ENCODE measurements at regions not wholly inside any gene's neighbourhood (a gene's known extent, or its start where the extent isn't known, plus 50 kb on each side); places are given as distances from the start of the nearest gene placed in this dataset.
A peak's percentile ranks its signal among the peaks of the same experiment; 100 is the strongest.

DNA sequence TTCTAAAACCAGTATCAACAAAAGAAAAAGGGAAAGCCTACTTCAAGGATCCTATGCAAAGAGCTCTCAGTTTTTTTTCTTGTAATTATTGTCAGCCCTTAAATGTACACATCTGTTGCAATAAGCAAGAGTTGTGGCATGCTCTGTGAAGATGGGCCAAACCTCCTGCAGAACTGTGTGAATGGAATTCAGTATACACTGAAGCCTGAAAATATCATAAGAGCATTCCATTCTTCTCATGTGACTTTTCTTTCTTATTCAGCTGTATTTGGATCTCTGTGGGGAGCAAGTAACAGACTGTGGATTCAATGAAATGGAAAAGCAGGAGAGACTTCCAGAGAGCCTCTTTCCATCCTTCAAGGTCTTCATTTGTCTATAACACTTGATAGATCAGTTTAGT lies 130.7 kb downstream of the SAMD9 start:
- ATAC-seq (no peak), DNase-seq (ENCODE audit: low spot score) (no peak)
- peak overlapping the region in 1 of 2 donors; percentile 37 for H3K27ac Mint-ChIP-seq
- peaks cover 6 to 16% of the 10 kb centered on the region in 2 donors for H3K4me1 Mint-ChIP-seq (ENCODE audit: low read depth in 2 of 2)
- H3K27me3 Mint-ChIP-seq: peaks cover 10 to 13% of the 10 kb centered on the region in 2 donors
- H3K9me3 Mint-ChIP-seq: no peaks in the 10 kb centered on the region
- no peak overlapping the region for H3K4me3 Mint-ChIP-seq
- H3K36me3 Mint-ChIP-seq: peaks cover 6% of the 10 kb centered on the region

DNA sequence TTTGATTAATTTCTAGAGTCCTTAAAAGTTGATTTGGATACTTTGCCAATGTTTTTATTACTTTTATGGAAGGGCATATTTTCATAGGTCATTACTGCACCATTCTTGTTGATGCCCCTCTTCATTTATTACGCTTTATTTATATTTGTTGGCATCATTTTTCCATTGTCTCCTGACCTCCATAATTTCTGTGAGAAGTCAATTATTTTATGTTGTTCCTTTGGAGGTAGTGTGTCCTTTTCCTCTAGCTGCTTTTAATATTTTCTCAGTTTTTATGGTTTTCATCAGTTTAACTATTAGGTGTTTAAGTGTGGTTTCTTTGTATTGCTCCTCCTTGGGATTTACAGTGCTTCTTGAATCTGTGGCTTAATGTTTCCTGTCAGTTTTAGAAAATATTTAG lies 134.9 kb downstream of the SAMD9 start:
- H3K9me3 Mint-ChIP-seq: peaks cover 11% of the 10 kb centered on the region
- H3K4me1 Mint-ChIP-seq (ENCODE audit: low read depth in 2 of 2): peaks cover 0 to 5% of the 10 kb centered on the region in 2 donors
- peaks cover 6 to 10% of the 10 kb centered on the region in 2 donors for H3K27me3 Mint-ChIP-seq
- H3K27ac Mint-ChIP-seq: no peak overlapping the region
- no peak overlapping the region for H3K4me3 Mint-ChIP-seq
- ATAC-seq: no peak
- no peak for DNase-seq (ENCODE audit: low spot score)
- H3K36me3 Mint-ChIP-seq: peaks cover 23% of the 10 kb centered on the region

DNA sequence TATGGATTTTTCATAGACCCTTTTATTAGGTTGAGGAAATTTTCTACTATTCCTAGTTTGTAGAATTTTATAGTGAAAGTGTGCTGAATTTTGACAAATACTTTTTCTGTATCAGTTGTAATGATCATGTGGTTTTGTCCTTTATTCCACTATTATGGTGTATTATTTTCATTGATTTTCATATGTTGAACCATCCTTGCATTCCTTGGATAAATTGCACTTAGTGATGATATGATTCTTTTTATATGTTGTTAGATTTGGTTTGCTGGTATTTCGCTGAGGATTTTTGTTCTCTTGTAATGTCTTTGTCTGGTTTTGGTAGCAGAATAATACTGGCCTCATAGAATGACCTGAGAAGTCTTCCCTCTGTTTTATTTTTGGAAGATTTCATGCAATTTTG lies 140.6 kb upstream of the CDK6 start:
- H3K27ac Mint-ChIP-seq: no peak overlapping the region
- ATAC-seq (no peak), DNase-seq (ENCODE audit: low spot score) (no peak)
- H3K4me1 Mint-ChIP-seq (ENCODE audit: low read depth in 2 of 2): peaks cover 17 to 21% of the 10 kb centered on the region in 2 donors
- peaks cover 31% of the 10 kb centered on the region for H3K9me3 Mint-ChIP-seq
- H3K4me3 Mint-ChIP-seq: no peak overlapping the region
- peaks cover 46% of the 10 kb centered on the region for H3K36me3 Mint-ChIP-seq
- H3K27me3 Mint-ChIP-seq: peaks cover 0 to 5% of the 10 kb centered on the region in 2 donors

DNA sequence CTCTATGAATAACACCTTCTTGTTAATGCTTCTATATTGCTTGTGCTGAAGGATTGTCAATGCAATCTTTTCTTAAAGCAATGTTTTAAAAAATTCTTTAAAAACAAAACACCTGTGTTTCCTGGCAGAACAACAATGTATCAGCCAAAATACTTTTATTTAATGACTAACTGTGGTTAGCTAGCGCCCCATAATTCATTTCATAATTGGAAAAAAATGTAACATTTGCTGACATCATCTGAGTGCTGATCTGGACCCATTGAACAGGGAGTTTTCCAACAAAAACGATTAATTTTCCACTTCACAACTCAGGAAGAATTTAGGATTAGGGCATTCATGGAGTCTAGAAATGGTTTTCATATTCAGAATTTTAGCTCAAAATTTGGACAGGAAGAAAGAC lies 137.6 kb upstream of the CDK6 start:
- Mint-ChIP-seq H3K9me3 (peaks cover 25% of the 10 kb centered on the region), H3K4me1 (ENCODE audit: low read depth in 2 of 2) (peaks cover 17 to 24% of the 10 kb centered on the region in 2 donors), H3K36me3 (peaks cover 37% of the 10 kb centered on the region), H3K4me3 (no peak overlapping the region), H3K27ac (peak overlapping the region in 1 of 2 donors; percentile 10), H3K27me3 (peaks cover 0 to 9% of the 10 kb centered on the region in 2 donors)
- ATAC-seq (no peak), DNase-seq (ENCODE audit: low spot score) (no peak)

DNA sequence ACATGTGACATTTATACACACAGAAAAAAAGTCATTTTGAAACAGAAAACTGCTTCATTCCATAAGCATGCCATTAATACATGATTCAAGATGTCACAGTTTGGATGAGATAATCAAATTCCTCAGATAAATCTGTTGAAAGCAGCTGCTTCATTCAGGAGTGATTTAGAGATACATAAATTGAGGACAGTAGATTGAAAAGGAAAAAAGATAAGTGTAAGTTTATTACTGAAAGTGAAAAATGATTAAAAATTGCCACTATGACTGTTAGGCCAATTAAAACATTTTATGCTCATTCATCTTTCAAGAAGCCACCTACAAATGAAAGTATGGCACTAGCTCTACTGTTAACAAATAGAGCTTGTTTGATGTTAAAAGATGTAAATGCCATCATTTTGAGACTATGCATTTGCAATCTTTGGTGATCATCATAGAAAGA lies 136.9 kb upstream of the CDK6 start:
- peaks cover 17 to 25% of the 10 kb centered on the region in 2 donors for H3K4me1 Mint-ChIP-seq (ENCODE audit: low read depth in 2 of 2)

DNA sequence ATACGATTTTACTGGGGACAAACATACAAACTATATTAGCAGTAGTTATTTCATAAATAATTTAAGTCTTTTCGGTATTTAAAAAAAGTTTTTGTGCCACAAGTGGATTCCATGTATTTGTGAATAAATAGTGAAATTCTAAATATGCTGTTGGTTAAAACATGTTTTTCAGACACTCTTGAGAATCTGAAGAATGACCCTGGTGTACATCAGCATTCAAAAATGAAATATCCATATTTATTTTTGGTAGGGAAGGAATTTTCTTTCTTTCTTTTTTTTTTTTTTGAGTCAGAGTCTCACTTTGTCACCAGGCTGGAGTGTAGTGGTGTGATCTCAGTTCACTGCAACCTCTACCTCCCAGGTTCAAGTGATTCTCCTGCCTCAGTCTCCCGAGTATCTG lies 136.1 kb upstream of the CDK6 start:
- Mint-ChIP-seq H3K4me3 (no peak overlapping the region), H3K27ac (no peak overlapping the region), H3K27me3 (peaks cover 0 to 9% of the 10 kb centered on the region in 2 donors), H3K4me1 (ENCODE audit: low read depth in 2 of 2) (peaks cover 17 to 25% of the 10 kb centered on the region in 2 donors), H3K9me3 (peaks cover 15% of the 10 kb centered on the region), H3K36me3 (peaks cover 24% of the 10 kb centered on the region)
- DNase-seq (ENCODE audit: low spot score) (no peak), ATAC-seq (no peak)

More for the DNA sequence above, 136.9 kb upstream of the CDK6 start:
- H3K27ac Mint-ChIP-seq: peak overlapping the region in 1 of 2 donors; percentile 10
- H3K36me3 Mint-ChIP-seq: peaks cover 32% of the 10 kb centered on the region
- peaks cover 0 to 9% of the 10 kb centered on the region in 2 donors for H3K27me3 Mint-ChIP-seq
- peaks cover 20% of the 10 kb centered on the region for H3K9me3 Mint-ChIP-seq
- no peak for ATAC-seq
- H3K4me3 Mint-ChIP-seq: no peak overlapping the region
- DNase-seq (ENCODE audit: low spot score): no peak

DNA sequence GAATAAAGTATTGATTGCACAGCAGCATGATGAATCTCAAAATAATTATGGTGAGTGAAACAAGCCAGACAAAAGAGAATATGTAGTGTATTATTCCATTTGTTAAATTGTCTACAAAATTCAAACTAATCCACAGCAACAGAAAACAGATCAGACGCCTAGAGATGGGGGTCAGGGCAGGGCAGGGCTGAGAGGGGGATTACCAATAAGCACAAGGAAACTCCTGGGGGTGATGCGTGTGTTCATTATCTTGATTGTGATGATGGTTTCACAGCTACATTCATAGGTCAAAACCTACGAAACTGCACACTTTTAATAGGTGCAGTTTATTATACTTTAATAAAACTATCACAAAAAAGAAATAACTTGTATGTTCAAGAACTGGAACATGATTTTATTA lies 132.7 kb upstream of the CDK6 start:
- Mint-ChIP-seq H3K27me3 (peaks cover 0 to 4% of the 10 kb centered on the region in 2 donors), H3K9me3 (no peaks in the 10 kb centered on the region), H3K4me3 (no peak overlapping the region), H3K36me3 (no peaks in the 10 kb centered on the region), H3K4me1 (ENCODE audit: low read depth in 2 of 2) (peaks cover 0 to 7% of the 10 kb centered on the region in 2 donors), H3K27ac (no peak overlapping the region)
- ATAC-seq (no peak), DNase-seq (ENCODE audit: low spot score) (no peak)

DNA sequence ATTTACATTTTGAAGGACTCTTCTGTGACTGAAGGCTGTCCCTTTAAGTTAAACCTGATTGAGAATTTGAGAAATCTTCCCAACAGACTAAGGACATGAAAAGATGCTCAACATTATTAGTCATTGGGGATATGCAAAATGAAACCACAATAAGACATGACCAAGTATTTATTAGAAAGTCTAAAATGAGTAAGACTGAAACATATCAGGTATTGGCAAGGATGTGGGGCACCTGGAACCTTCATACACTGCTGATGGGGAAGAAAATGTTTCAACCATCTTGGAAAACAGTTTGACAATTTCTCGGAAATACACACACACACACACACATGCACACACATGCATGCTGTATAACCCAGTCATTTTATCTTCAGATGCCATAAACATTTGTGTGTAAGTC lies 132.1 kb upstream of the CDK6 start:
- H3K27me3 Mint-ChIP-seq: peaks cover 0 to 4% of the 10 kb centered on the region in 2 donors
- no peaks in the 10 kb centered on the region for H3K36me3 Mint-ChIP-seq
- H3K27ac Mint-ChIP-seq: no peak overlapping the region
- H3K9me3 Mint-ChIP-seq: no peaks in the 10 kb centered on the region
- ATAC-seq (no peak), DNase-seq (ENCODE audit: low spot score) (no peak)
- peaks cover 0 to 7% of the 10 kb centered on the region in 2 donors for H3K4me1 Mint-ChIP-seq (ENCODE audit: low read depth in 2 of 2)
- H3K4me3 Mint-ChIP-seq: no peak overlapping the region

DNA sequence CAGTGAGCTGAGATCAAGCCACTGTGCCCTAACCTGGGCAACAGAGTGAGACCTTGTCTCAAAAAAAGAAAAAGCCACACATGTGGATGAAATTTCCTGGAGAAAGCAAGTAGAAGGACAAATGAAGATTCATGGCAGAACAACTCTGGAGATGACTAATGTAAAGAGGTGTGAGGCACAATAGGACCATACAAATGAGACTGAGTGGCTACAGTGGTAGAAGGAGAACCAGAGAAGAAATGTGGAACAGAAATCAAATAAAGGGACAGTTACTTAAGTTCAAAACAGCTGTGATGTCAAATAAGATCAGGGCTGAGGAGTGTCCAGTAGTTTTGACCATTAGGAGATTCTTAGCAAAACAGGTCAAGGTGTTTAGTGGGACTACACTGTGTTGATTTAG lies 130.9 kb upstream of the CDK6 start:
- ATAC-seq: no peak
- Mint-ChIP-seq H3K4me1 (ENCODE audit: low read depth in 2 of 2) (peaks cover 0 to 6% of the 10 kb centered on the region in 2 donors), H3K9me3 (peaks cover 3% of the 10 kb centered on the region), H3K27me3 (peaks cover 0 to 4% of the 10 kb centered on the region in 2 donors), H3K27ac (no peak overlapping the region), H3K4me3 (no peak overlapping the region), H3K36me3 (no peaks in the 10 kb centered on the region)
- no peak for DNase-seq (ENCODE audit: low spot score)

DNA sequence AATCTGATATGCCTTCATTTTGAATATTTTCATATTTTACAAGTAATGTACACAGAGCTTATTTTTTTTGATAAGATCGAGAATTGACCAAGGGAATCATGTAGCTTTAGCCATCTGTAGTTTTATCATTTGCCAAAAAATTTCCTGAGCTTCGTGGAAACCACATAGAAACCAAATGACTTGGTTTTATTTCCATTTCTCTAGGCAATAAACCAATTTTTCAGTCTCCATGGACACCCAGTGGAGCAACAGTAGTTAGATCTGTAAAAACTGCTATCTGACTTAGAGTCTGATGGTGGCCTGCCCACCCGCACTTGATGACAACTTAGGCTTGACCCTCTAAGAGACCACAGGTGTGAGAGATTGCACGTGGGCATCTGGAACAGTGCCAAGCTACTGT lies 127.8 kb upstream of the CDK6 start:
- ATAC-seq (no peak), DNase-seq (ENCODE audit: low spot score) (no peak)
- peaks cover 0 to 3% of the 10 kb centered on the region in 2 donors for H3K27me3 Mint-ChIP-seq
- peaks cover 5% of the 10 kb centered on the region for H3K9me3 Mint-ChIP-seq
- H3K36me3 Mint-ChIP-seq: peaks cover 6% of the 10 kb centered on the region
- H3K27ac Mint-ChIP-seq: no peak overlapping the region
- H3K4me3 Mint-ChIP-seq: no peak overlapping the region
- peaks cover 0 to 22% of the 10 kb centered on the region in 2 donors for H3K4me1 Mint-ChIP-seq (ENCODE audit: low read depth in 2 of 2)

DNA sequence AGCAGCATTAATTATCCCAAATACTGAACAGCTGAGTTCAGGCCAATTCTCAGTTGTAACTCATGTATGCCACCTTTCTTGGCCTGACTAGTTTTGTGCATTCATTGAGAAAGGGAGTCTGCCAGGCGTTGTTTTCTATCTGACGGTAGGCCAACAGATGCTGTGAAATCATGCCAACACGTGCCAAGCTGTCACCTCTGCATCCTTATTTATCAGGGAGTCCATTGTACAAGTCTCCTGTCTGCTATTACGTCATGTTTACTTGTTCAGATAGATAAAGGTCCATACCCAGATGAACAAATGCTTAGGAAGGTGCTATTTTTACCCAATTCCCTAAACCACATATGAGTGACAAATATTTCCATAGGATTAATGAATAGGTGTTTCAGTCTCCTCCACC lies 127.2 kb upstream of the CDK6 start:
- Mint-ChIP-seq H3K27me3 (peaks cover 0 to 3% of the 10 kb centered on the region in 2 donors), H3K36me3 (peaks cover 12% of the 10 kb centered on the region), H3K4me3 (no peak overlapping the region), H3K27ac (no peak overlapping the region), H3K9me3 (peaks cover 5% of the 10 kb centered on the region), H3K4me1 (ENCODE audit: low read depth in 2 of 2) (peaks cover 0 to 20% of the 10 kb centered on the region in 2 donors)
- DNase-seq (ENCODE audit: low spot score) (no peak), ATAC-seq (no peak)

DNA sequence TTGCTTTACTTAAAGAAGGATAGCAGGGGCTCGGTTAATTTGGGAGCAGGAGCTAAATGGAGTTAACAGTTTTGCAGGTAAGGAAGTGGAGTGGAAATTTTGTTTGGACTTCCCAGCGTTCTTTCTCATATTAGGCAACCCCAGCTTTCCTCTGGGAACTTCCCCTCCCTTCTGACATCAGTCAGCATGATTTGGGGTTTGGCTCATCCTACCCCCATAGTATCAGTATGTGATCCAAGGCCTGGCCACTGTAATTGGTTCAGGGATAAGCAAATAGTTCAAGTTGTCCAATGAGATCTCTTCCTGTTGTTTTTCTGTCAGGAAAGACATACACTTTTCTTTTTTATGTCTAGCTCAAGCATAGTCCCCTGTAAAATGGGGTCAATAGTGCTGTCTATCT lies 125.6 kb upstream of the CDK6 start:
- ATAC-seq (no peak), DNase-seq (ENCODE audit: low spot score) (no peak)
- H3K4me3 Mint-ChIP-seq: no peak overlapping the region
- peaks cover 14 to 34% of the 10 kb centered on the region in 2 donors for H3K4me1 Mint-ChIP-seq (ENCODE audit: low read depth in 2 of 2)
- peak overlapping the region in 1 of 2 donors; percentile 8 for H3K27ac Mint-ChIP-seq
- peaks cover 13% of the 10 kb centered on the region for H3K9me3 Mint-ChIP-seq
- H3K36me3 Mint-ChIP-seq: peaks cover 28% of the 10 kb centered on the region
- peaks cover 5 to 7% of the 10 kb centered on the region in 2 donors for H3K27me3 Mint-ChIP-seq

DNA sequence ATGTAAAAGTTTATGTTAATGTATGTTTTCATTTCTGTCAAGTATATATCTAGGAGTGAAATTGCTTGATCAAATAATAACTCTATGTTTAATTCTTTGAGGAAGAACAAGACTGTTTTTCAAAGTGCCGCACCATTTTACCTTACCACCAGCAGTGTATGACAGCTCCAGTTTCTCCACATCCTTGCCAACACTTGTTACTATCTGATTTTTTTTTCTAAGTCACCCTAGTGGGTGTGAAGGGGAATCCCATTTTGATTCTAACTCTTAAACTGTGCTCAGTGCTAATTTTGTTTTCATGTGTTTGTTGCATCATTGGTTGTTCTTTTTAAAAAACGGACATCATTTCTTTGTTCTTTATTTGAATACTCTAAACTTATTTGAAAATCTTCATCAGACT lies 120.2 kb upstream of the CDK6 start:
- ATAC-seq (peak in 1 of 2 donors; percentile 60), DNase-seq (ENCODE audit: low spot score) (no peak)
- H3K4me1 Mint-ChIP-seq (ENCODE audit: low read depth in 2 of 2): peaks cover 43 to 46% of the 10 kb centered on the region in 2 donors
- H3K9me3 Mint-ChIP-seq: peaks cover 13% of the 10 kb centered on the region
- peak overlapping the region; percentile 18 for H3K4me3 Mint-ChIP-seq
- peak overlapping the region; percentile 75 to 87 for H3K27ac Mint-ChIP-seq
- peaks cover 5 to 12% of the 10 kb centered on the region in 2 donors for H3K27me3 Mint-ChIP-seq
- peaks cover 46% of the 10 kb centered on the region for H3K36me3 Mint-ChIP-seq

DNA sequence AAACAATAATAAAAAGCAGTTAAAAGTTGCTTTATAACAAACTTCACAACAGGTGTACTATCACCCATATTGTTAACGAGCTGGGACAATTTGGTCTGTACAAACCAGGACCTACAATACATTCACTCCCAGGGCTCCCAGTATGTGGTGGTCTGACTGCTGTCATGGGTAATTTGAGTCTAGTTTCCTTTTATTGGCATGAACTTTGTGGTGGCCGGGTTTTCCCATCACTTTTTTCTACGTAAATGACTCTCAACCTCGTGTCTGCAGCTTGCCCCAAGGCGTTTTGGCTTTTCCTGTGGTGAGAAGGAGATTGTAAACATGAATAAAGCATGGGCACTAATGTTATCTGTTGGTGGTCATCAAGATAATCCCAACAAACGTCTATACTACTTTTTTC lies 118.7 kb upstream of the CDK6 start:
- H3K4me1 Mint-ChIP-seq (ENCODE audit: low read depth in 2 of 2): peaks cover 41 to 43% of the 10 kb centered on the region in 2 donors
- peaks cover 5 to 12% of the 10 kb centered on the region in 2 donors for H3K27me3 Mint-ChIP-seq
- H3K36me3 Mint-ChIP-seq: peaks cover 46% of the 10 kb centered on the region
- ATAC-seq (peak; percentile 90 to 91), DNase-seq (ENCODE audit: low spot score) (peak; percentile 79)
- H3K4me3 Mint-ChIP-seq: peak overlapping the region; percentile 51
- H3K27ac Mint-ChIP-seq: peak overlapping the region; percentile 75 to 87
- H3K9me3 Mint-ChIP-seq: peaks cover 13% of the 10 kb centered on the region

DNA sequence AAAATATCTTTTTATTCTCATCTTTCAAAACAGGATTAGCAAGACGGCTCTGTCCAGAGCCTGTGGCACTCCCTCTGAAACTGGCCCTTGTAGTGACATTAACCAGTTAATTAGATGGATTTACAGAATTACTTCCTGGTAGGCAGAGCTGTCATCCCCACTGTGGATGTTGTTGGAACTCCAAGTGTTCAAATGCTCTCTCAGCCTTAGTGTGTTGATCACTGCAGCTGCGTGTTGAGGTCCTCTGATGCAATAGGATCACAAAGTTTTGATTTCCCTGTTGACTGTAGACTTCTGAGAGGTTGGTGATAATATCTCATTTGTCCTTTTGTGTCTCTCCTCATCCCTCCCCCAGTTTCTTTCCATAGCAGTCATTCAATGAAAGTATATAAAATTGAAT lies 117.3 kb upstream of the CDK6 start:
- DNase-seq (ENCODE audit: low spot score) (no peak), ATAC-seq (no peak)
- Mint-ChIP-seq H3K4me3 (peak overlapping the region; percentile 20), H3K27me3 (peaks cover 2 to 12% of the 10 kb centered on the region in 2 donors), H3K36me3 (peaks cover 35% of the 10 kb centered on the region), H3K4me1 (ENCODE audit: low read depth in 2 of 2) (peaks cover 33 to 43% of the 10 kb centered on the region in 2 donors), H3K9me3 (peaks cover 13% of the 10 kb centered on the region), H3K27ac (peak overlapping the region; percentile 24 to 87)
